ENCODE measurements at regions not wholly inside any gene's neighbourhood (a gene's known extent, or its start where the extent isn't known, plus 50 kb on each side); places are given as distances from the start of the nearest gene placed in this dataset.
"Not testable (repeated sequence)": the region's sequence is repeated elsewhere in the genome, so short reads cannot be mapped to it uniquely, and the experiment has no call there.

DNA sequence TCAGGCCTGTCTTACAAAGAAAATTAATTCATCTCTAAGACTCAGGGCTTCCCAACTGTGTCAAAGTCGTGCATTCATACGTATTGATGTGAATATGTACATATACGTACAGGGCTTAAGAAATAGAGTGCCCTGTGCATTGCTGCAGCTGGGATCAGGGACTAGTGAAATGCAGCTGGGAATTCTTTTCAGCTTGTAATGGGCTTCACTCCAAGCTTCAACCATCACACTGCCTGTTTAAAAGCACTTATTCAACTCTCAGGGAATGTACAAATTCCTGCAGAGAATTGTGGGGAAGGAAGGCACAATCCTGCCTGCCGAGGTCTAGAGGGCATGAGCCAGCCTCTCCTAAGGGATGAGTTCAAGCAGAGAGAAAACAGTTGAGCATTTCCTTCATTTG is 59.6 kb upstream of the MAN2A1 start:
- Mint-ChIP-seq H3K4me1 (ENCODE audit: low read depth) (no peaks in the 10 kb centered on the region), H3K27ac (no peak overlapping the region), H3K4me3 (no peak overlapping the region), H3K36me3 (ENCODE audit: low read depth) (no peaks in the 10 kb centered on the region), H3K27me3 (ENCODE audit: low read depth) (no peaks in the 10 kb centered on the region), H3K9me3 (peaks cover 7% of the 10 kb centered on the region)
- DNase-seq (ENCODE audit: low spot score), result no peak

DNA sequence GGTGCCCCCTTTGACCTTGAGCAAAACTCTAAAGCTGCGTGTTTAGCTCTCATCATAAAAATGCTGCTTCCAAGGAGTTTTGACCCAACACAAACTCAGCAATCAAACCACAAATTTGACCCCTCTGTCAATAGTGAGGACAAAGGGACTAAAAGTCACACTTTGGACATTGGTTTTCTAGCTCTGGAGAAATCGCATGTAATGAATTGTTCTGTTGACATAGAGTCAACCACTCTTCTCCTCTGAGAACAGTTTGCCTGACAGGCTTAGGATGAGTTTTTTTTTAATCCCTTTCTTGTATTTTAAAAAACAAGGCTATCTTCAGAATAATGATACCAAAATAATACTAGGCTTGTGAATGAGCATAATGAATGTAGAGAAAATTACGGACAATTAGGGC is 61.1 kb upstream of the MAN2A1 start:
- Mint-ChIP-seq H3K9me3 (no peaks in the 10 kb centered on the region), H3K4me3 (no peak overlapping the region)

DNA sequence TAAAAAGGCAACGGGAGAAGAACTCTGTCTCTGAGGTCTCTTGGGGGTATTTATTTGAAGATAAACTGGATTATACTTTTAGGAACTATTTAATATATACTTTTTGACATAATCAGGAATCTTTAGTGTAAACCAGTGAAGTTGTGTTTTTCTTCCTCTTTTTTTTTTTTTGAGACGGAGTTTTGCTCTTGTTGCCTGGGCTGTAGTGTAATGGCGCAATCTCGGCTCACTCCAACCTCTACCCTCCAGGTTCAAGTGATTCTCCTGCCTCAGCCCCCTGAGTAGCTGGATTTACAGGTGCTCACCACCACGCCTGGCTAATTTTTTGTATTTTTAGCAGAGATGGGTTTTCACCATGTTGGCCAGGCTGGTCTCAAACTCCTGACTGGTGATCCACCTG is 68.5 kb upstream of the MAN2A1 start:
- H3K36me3 Mint-ChIP-seq (ENCODE audit: low read depth); H3K27ac Mint-ChIP-seq; H3K4me1 Mint-ChIP-seq (ENCODE audit: low read depth); DNase-seq (ENCODE audit: low spot score); H3K4me3 Mint-ChIP-seq; H3K27me3 Mint-ChIP-seq (ENCODE audit: low read depth); H3K9me3 Mint-ChIP-seq: not testable (repeated sequence)

More for the DNA sequence above, 61.1 kb upstream of the MAN2A1 start:
- H3K36me3 Mint-ChIP-seq (ENCODE audit: low read depth), result no peaks in the 10 kb centered on the region
- DNase-seq (ENCODE audit: low spot score), result no peak
- no peaks in the 10 kb centered on the region for H3K27me3 Mint-ChIP-seq (ENCODE audit: low read depth)
- H3K27ac Mint-ChIP-seq, result no peak overlapping the region
- no peaks in the 10 kb centered on the region for H3K4me1 Mint-ChIP-seq (ENCODE audit: low read depth)

DNA sequence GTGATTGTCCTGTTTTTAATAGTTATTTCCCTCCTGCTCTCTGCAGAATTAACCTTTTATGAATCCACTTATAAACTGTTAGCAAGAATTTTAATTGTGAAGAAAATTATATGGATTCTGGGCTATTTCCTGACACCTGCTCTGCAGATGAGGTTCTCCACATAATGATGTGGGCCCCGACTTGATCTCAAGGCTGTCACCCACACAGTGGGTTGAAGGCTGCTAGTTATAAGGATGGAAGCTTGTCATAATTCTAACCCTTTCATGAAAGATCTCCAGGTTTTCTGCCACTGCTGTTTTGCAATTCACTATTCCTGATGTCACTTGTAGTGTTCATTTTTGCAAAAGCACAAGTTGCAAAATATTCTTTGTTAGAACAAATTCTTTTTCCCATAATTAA is 69.1 kb upstream of the MAN2A1 start:
- H3K27ac Mint-ChIP-seq, result no peak overlapping the region

DNA sequence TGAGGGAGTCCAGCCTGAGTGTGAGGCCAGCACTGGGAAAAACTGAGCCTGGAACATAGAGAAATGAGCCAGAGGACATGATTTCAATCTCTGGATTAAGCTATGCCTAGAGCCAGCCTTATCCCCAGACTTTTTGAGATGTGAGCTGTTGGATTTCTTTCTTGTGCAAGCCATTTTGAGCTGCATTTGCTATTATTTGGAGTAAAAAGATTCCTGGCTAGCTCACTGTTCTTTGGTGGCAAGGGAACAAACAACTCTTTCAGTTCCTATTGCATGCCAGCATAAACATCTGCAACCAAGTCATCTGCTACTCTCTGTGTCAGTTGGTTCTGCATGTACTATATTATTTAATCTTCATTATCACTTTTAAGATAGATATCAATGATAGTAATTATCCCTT is 70.1 kb upstream of the MAN2A1 start:
- no peak overlapping the region for H3K27ac Mint-ChIP-seq
- no peaks in the 10 kb centered on the region for H3K4me1 Mint-ChIP-seq (ENCODE audit: low read depth)
- no peaks in the 10 kb centered on the region for H3K27me3 Mint-ChIP-seq (ENCODE audit: low read depth)
- no peak overlapping the region for H3K4me3 Mint-ChIP-seq
- H3K9me3 Mint-ChIP-seq, result no peaks in the 10 kb centered on the region
- no peaks in the 10 kb centered on the region for H3K36me3 Mint-ChIP-seq (ENCODE audit: low read depth)
- DNase-seq (ENCODE audit: low spot score), result no peak

More for the DNA sequence above, 69.1 kb upstream of the MAN2A1 start:
- Mint-ChIP-seq H3K4me1 (ENCODE audit: low read depth) (no peaks in the 10 kb centered on the region), H3K36me3 (ENCODE audit: low read depth) (no peaks in the 10 kb centered on the region), H3K4me3 (no peak overlapping the region), H3K27me3 (ENCODE audit: low read depth) (no peaks in the 10 kb centered on the region), H3K9me3 (no peaks in the 10 kb centered on the region)
- DNase-seq (ENCODE audit: low spot score), result no peak

DNA sequence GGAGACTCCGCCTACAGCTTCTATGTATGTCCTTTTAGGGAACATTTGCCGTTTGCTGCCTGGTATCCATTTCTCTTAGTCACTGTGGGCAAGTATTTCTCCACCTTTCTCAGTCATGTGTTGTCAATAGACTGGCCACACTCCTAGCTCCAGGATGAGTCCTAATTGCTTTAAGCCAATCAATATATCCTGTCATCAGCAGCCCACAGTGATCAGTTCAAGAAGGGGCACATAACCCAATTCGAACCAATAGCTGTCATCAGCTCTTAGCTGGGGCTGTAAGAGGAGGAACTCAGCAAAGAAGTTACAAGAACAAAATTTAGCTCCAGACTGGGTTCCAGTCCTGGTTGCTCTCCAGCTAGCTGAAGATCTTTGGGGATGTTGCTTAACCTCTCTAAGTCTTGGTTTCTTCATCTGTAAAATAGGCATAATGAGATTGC is 70.7 kb upstream of the MAN2A1 start:
- no peak for DNase-seq (ENCODE audit: low spot score)
- H3K36me3 Mint-ChIP-seq (ENCODE audit: low read depth), result no peaks in the 10 kb centered on the region
- no peaks in the 10 kb centered on the region for H3K27me3 Mint-ChIP-seq (ENCODE audit: low read depth)
- H3K4me3 Mint-ChIP-seq, result no peak overlapping the region
- no peaks in the 10 kb centered on the region for H3K9me3 Mint-ChIP-seq
- no peak overlapping the region for H3K27ac Mint-ChIP-seq
- no peaks in the 10 kb centered on the region for H3K4me1 Mint-ChIP-seq (ENCODE audit: low read depth)

DNA sequence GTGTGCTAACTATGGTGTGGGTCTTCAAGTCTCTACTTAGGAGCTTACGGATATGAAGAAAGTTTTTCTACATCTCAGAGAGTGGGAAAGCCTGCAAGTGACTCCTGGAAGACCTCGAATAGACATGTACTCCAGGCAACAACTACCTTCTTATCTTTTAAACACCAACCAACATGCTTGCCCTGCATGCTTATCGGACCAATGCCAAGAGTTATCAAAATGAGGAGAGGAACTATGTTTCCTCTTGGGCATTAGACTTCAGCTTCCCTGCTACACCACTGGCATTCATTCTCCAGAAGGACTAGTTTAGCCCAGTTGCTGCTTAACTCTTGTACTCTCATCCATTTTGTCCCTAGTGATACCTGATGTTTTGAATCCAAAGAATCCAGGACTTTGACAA is 74.7 kb upstream of the MAN2A1 start:
- H3K9me3 Mint-ChIP-seq, result no peaks in the 10 kb centered on the region
- DNase-seq (ENCODE audit: low spot score), result no peak
- no peak overlapping the region for H3K4me3 Mint-ChIP-seq
- no peaks in the 10 kb centered on the region for H3K36me3 Mint-ChIP-seq (ENCODE audit: low read depth)
- no peaks in the 10 kb centered on the region for H3K27me3 Mint-ChIP-seq (ENCODE audit: low read depth)
- no peaks in the 10 kb centered on the region for H3K4me1 Mint-ChIP-seq (ENCODE audit: low read depth)
- no peak overlapping the region for H3K27ac Mint-ChIP-seq

DNA sequence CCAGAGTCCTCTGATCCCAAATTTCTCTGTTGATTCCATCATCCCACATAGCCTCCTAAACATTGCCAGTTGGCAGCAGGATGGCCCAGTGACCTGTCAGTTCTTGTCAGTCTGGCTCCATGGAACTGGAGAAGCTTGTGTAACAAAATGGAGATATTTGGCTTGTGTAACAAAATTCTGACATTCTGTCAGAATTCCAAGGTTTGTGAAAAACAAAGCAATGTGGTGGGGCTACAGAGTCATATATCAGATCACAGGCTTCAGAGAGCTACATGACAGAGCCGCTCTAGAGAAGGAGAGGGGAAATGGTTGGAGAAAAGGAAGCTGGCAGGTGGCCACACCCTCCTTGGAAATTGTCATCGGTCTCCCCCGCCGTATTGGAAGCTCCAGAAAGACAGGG is 75.4 kb upstream of the MAN2A1 start:
- H3K36me3 Mint-ChIP-seq (ENCODE audit: low read depth), result no peaks in the 10 kb centered on the region
- H3K27ac Mint-ChIP-seq, result no peak overlapping the region
- no peaks in the 10 kb centered on the region for H3K4me1 Mint-ChIP-seq (ENCODE audit: low read depth)
- no peaks in the 10 kb centered on the region for H3K9me3 Mint-ChIP-seq
- DNase-seq (ENCODE audit: low spot score), result no peak
- no peaks in the 10 kb centered on the region for H3K27me3 Mint-ChIP-seq (ENCODE audit: low read depth)
- no peak overlapping the region for H3K4me3 Mint-ChIP-seq

DNA sequence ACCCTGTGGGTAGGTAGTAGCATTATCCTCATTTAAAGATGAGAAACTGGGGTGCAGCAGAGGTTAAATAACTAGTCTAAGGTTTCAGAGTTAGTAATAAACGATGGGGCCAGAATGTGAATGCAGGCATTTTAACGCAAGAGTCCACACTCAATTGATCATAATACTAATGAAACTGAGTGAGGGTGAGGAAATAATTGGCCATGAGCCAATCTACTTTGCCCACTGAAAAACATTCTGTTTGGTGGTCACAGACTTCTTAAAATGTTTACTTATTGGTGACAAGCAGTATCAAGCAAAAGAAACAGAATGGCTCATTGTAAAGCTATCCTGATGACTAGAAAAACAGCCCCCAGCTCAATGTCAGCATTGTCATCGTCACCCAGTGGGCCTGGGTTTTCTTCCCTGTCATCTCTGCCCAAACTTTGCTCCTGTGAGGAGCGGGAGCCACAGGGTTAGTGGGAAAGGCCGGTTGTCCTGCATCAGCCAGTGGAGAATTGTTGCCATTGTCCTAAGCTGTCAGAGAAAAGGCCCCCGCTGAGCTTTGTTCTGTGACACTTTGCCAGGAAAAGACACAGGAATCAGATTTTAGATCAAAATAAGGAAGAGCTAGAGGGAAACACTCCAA is 77.3 kb upstream of the MAN2A1 start:
- H3K4me3 Mint-ChIP-seq, result no peak overlapping the region
- H3K27ac Mint-ChIP-seq, result no peak overlapping the region
- H3K36me3 Mint-ChIP-seq (ENCODE audit: low read depth), result no peaks in the 10 kb centered on the region
- H3K27me3 Mint-ChIP-seq (ENCODE audit: low read depth), result no peaks in the 10 kb centered on the region
- no peaks in the 10 kb centered on the region for H3K9me3 Mint-ChIP-seq
- H3K4me1 Mint-ChIP-seq (ENCODE audit: low read depth), result no peaks in the 10 kb centered on the region
- DNase-seq (ENCODE audit: low spot score), result no peak

DNA sequence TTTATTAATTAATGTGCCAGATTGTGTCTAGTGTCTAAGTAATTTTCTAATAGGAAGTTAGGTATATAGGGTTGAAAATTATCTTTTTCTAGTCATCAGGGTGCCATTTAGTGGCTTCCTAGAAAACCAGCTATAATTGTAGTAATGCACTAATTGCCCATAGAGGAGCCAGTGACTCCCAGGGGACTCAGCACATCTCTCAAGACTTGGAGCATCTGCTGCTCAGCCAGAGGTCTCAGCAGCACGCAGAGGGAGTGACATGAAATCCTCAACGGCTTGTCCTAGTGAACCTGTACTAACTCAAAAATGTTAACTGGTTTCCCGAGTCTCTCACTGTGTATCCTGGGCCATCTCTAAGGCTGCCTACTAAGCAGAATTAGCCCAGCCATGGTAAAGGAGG is 78.2 kb upstream of the MAN2A1 start:
- Mint-ChIP-seq H3K4me1 (ENCODE audit: low read depth) (no peaks in the 10 kb centered on the region), H3K4me3 (no peak overlapping the region), H3K27me3 (ENCODE audit: low read depth) (no peaks in the 10 kb centered on the region), H3K27ac (no peak overlapping the region), H3K9me3 (no peaks in the 10 kb centered on the region), H3K36me3 (ENCODE audit: low read depth) (no peaks in the 10 kb centered on the region)
- DNase-seq (ENCODE audit: low spot score), result no peak

DNA sequence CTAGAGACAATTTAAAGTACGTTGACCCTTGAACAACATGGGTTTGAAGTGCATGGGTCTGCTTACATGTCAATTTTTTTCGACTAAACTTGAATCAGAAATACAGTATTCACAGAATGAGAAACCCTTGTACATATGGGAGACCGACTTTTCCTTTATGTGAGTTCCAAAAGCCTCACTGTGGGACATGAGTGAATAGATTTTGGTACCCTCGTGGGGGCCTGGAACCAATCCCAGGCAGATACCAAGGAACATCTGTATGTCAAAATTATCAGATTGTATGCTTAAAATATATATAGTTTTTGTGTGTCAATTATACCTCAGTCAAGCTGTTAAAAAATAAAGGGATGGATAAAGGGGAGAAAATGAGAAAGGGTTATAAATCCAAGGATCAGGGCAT is 78.7 kb upstream of the MAN2A1 start:
- no peak overlapping the region for H3K27ac Mint-ChIP-seq
- H3K9me3 Mint-ChIP-seq, result no peaks in the 10 kb centered on the region
- no peak overlapping the region for H3K4me3 Mint-ChIP-seq
- no peak for DNase-seq (ENCODE audit: low spot score)
- no peaks in the 10 kb centered on the region for H3K4me1 Mint-ChIP-seq (ENCODE audit: low read depth)
- H3K27me3 Mint-ChIP-seq (ENCODE audit: low read depth), result no peaks in the 10 kb centered on the region
- no peaks in the 10 kb centered on the region for H3K36me3 Mint-ChIP-seq (ENCODE audit: low read depth)

DNA sequence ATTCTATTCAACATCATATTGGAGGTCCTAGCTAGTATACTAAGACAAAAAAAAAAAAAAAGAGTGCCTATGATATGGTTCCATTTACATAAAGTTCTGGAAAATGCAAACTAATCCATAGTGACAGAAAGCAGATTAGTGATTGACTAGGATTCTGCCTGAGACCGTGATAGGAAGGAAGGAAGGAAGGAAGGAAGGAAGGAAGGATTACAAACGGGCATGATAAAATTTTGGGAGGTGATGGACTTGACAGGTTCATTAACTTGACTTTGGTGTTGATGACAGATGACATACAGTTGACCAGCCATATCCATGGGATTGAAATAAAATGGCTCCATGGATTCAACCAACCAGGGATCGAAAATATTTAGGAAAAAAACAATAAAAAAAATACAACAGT is 79.1 kb upstream of the MAN2A1 start:
- Mint-ChIP-seq H3K4me1 (ENCODE audit: low read depth) (no peaks in the 10 kb centered on the region), H3K27ac (no peak overlapping the region), H3K36me3 (ENCODE audit: low read depth) (no peaks in the 10 kb centered on the region), H3K9me3 (no peaks in the 10 kb centered on the region), H3K27me3 (ENCODE audit: low read depth) (no peaks in the 10 kb centered on the region), H3K4me3 (no peak overlapping the region)
- DNase-seq (ENCODE audit: low spot score), result no peak

DNA sequence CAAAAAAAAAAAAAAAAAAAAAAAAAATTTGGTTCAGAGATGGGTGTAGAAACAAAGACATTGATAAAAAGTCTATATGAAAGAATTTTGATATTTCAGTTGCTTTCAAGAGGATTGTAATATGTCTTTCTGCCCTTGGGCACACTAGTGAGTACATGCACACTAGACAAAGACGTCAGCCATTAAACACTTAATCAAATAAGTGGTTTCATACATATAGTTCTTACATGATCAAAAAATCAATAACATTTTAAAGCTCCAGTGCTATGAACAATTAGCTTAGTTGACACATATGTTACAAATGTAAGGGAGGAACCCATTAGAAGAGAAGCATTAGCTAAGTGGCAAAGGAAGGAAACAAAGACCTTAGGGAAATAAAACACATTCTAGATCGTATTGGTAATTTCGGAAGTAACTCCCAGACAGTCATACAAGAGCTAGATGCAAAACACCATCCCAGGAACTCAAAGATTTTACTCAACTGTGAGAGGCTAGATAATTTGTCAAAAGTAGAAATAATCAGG is 84.5 kb upstream of the MAN2A1 start:
- DNase-seq (ENCODE audit: low spot score), result no peak
- H3K4me3 Mint-ChIP-seq, result no peak overlapping the region
- no peaks in the 10 kb centered on the region for H3K9me3 Mint-ChIP-seq
- H3K4me1 Mint-ChIP-seq (ENCODE audit: low read depth), result no peaks in the 10 kb centered on the region
- H3K27me3 Mint-ChIP-seq (ENCODE audit: low read depth), result no peaks in the 10 kb centered on the region
- H3K27ac Mint-ChIP-seq, result no peak overlapping the region
- no peaks in the 10 kb centered on the region for H3K36me3 Mint-ChIP-seq (ENCODE audit: low read depth)

DNA sequence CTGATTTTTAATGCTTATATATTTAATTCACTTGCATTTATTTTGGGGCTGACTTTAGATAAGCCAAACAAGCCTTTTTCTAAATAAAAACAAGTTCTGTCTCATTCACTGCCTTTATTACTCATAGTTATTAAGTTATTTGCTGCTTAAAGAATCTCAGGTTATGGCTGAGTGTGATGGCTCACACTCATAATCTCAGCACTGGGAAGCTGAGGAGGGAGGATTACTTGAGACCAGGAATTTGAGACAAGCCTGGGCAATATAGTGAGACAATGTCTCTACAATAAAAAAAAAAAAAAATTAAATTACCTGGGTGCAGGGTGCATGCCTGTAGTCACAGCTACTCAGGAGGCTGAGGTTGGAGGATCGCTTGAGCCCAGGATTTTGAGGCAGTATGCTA is 85.0 kb upstream of the MAN2A1 start:
- Mint-ChIP-seq H3K9me3 (no peaks in the 10 kb centered on the region), H3K4me1 (ENCODE audit: low read depth) (no peaks in the 10 kb centered on the region), H3K27ac (no peak overlapping the region), H3K36me3 (ENCODE audit: low read depth) (no peaks in the 10 kb centered on the region), H3K27me3 (ENCODE audit: low read depth) (no peaks in the 10 kb centered on the region), H3K4me3 (no peak overlapping the region)
- no peak for DNase-seq (ENCODE audit: low spot score)

DNA sequence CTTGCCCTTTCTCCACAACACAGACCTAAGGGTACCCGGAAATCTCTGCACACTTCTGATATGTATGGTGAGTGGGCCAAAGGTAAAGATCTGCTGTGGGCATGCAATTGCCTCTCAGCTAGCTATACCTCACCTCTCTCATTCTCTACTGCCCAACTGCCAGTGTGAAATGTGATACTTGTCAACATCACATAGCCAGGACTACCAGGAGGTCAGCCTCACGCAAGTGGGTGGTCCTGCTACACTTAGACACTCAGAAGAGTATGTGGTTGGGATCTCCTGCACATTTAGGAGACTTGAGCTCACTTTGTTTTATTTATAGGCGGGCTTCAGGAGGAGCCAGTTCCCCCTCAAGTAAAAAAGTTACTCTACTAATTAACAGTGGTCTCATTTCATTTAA is 88.0 kb upstream of the MAN2A1 start:
- Mint-ChIP-seq H3K4me1 (ENCODE audit: low read depth) (no peaks in the 10 kb centered on the region), H3K9me3 (no peaks in the 10 kb centered on the region), H3K36me3 (ENCODE audit: low read depth) (no peaks in the 10 kb centered on the region), H3K4me3 (no peak overlapping the region), H3K27me3 (ENCODE audit: low read depth) (no peaks in the 10 kb centered on the region), H3K27ac (no peak overlapping the region)
- DNase-seq (ENCODE audit: low spot score), result no peak

Data from T-helper 2 cell treated with Interferon-gamma antibody and Interleukin-4, amounts not matched to agents 5 μg/mL and 100 μg/mL, for 36 hours (primary cell).